Chondrocyte (in vitro differentiated cells): ENCODE measurements at regions not wholly inside any gene's neighbourhood (a gene's known extent, or its start where the extent isn't known, plus 50 kb on each side); places are given as distances from the start of the nearest gene placed in this dataset.

Experiments used
- DNase-seq: peaks from one replicate; pipeline ENCODE4 v3.0.0; 2021; ENCODE audit warnings: mixed read lengths, low spot score
- H3K27ac Mint-ChIP-seq: one replicate; pipeline ENCODE4 v1.8.0; 2021; ENCODE audit warnings: mild to moderate bottlenecking, moderate library complexity, mixed read lengths; ENCODE audit not compliant: unreplicated experiment
- H3K27me3 Mint-ChIP-seq: 2 replicates; pipeline ENCODE4 v1.8.0; 2021; ENCODE audit warnings: low read depth, mixed read lengths
- H3K36me3 Mint-ChIP-seq: 2 replicates; pipeline ENCODE4 v1.8.0; 2021; ENCODE audit warnings: low read depth, mixed read lengths
- H3K4me1 Mint-ChIP-seq: 2 replicates; pipeline ENCODE4 v1.8.0; 2021; ENCODE audit warnings: low read depth, mild to moderate bottlenecking, mixed read lengths
- H3K4me3 Mint-ChIP-seq: one replicate; pipeline ENCODE4 v1.8.0; 2021; ENCODE audit warnings: mild to moderate bottlenecking, moderate library complexity, mixed read lengths; ENCODE audit not compliant: unreplicated experiment
- H3K9me3 Mint-ChIP-seq: 2 replicates; pipeline ENCODE4 v1.8.0; 2021; ENCODE audit warnings: low read depth, mixed read lengths
- CTCF ChIP-seq: fragments of 200-600 bp; sonication (generic); IDR thresholded peaks from 2 replicates; pipeline ENCODE4 v1.5.0; 2021; ENCODE audit warnings: antibody characterized with exemption, mild to moderate bottlenecking, moderate library complexity

GRCh38 chr10:106493226-106493625, 671.3 kb downstream of the SORCS1 start:
- H3K27me3 Mint-ChIP-seq = peaks cover 3% of the 10 kb centered on the region
- no peaks in the 10 kb centered on the region for H3K36me3 Mint-ChIP-seq
- peaks cover 10% of the 10 kb centered on the region for H3K9me3 Mint-ChIP-seq
- no peaks in the 10 kb centered on the region for H3K4me1 Mint-ChIP-seq
- no peak for TF ChIP-seq CTCF
- H3K4me3 Mint-ChIP-seq = no peak overlapping the region
- DNase-seq = no peak
- no peak overlapping the region for H3K27ac Mint-ChIP-seq

- no peak overlapping the region for H3K4me3 Mint-ChIP-seq
- no peak overlapping the region for H3K27ac Mint-ChIP-seq
- no peak for DNase-seq
- H3K36me3 Mint-ChIP-seq = no peaks in the 10 kb centered on the region
- H3K27me3 Mint-ChIP-seq = no peaks in the 10 kb centered on the region
- H3K9me3 Mint-ChIP-seq = peaks cover 8% of the 10 kb centered on the region
- no peak for TF ChIP-seq CTCF
- no peaks in the 10 kb centered on the region for H3K4me1 Mint-ChIP-seq
Observed at GRCh38 chr10:106487726-106488125, 676.8 kb downstream of the SORCS1 start.

- Mint-ChIP-seq H3K4me3 (no peak overlapping the region), H3K4me1 (no peaks in the 10 kb centered on the region), H3K36me3 (no peaks in the 10 kb centered on the region), H3K27me3 (peaks cover 4% of the 10 kb centered on the region), H3K9me3 (peaks cover 7% of the 10 kb centered on the region), H3K27ac (no peak overlapping the region)
- TF ChIP-seq CTCF = no peak
- no peak for DNase-seq
Observed at GRCh38 chr10:106481598-106482275, 682.8 kb downstream of the SORCS1 start.

- Mint-ChIP-seq H3K27ac (no peak overlapping the region), H3K4me1 (no peaks in the 10 kb centered on the region), H3K9me3 (peaks cover 5% of the 10 kb centered on the region), H3K27me3 (peaks cover 5% of the 10 kb centered on the region), H3K36me3 (no peaks in the 10 kb centered on the region), H3K4me3 (no peak overlapping the region)
- no peak for TF ChIP-seq CTCF
- DNase-seq = no peak
Observed at GRCh38 chr10:106479636-106480035, 684.9 kb downstream of the SORCS1 start.

GRCh38 chr10:106474876-106475275, 689.6 kb downstream of the SORCS1 start:
- peaks cover 6% of the 10 kb centered on the region for H3K9me3 Mint-ChIP-seq
- no peak for DNase-seq

More at GRCh38 chr10:106474876-106475275, 689.6 kb downstream of the SORCS1 start:
- H3K27ac Mint-ChIP-seq = no peak overlapping the region
- no peaks in the 10 kb centered on the region for H3K36me3 Mint-ChIP-seq
- H3K4me1 Mint-ChIP-seq = no peaks in the 10 kb centered on the region
- H3K27me3 Mint-ChIP-seq = peaks cover 1% of the 10 kb centered on the region
- TF ChIP-seq CTCF = no peak
- H3K4me3 Mint-ChIP-seq = no peak overlapping the region
